HepG2 (cell line): ENCODE measurements at regions not wholly inside any gene's neighbourhood (a gene's known extent, or its start where the extent isn't known, plus 50 kb on each side); places are given as distances from the start of the nearest gene placed in this dataset.
A peak's percentile ranks its signal among the peaks of the same experiment; 100 is the strongest.

ENCODE experiments used
- ARNTL ChIP-seq: sonication (generic); formaldehyde crosslinking; IDR thresholded peaks from 2 replicates; pipeline ENCODE4 v1.4.0; 2020; ENCODE audit warnings: mild to moderate bottlenecking, missing genetic modification reagents
- CEBPB ChIP-seq: IDR thresholded peaks from 2 replicates; pipeline ENCODE4 v1.6.1; 2011; ENCODE audit warnings: low read depth, low read length, improper control_type of control experiment, borderline replicate concordance
- EZH2 ChIP-seq: conservative IDR thresholded peaks from 2 replicates; pipeline ENCODE4 v1.6.1; 2012; ENCODE audit warnings: mild to moderate bottlenecking, low read depth, low read length, moderate library complexity
- FOSL2 ChIP-seq: sonication (generic); formaldehyde crosslinking; IDR thresholded peaks from 2 replicates; pipeline ENCODE4 v1.4.0; 2020; ENCODE audit warnings: missing genetic modification reagents
- HMG20A ChIP-seq: IDR thresholded peaks from 2 replicates; pipeline ENCODE4 v1.6.1; 2016; ENCODE audit warnings: borderline replicate concordance
- HNRNPLL ChIP-seq: fragments of 200-400 bp; formaldehyde crosslinking; IDR thresholded peaks from 2 replicates; pipeline ENCODE4 v1.6.1; 2017; ENCODE audit warnings: mild to moderate bottlenecking, low read depth, low read length; ENCODE audit not compliant: poor library complexity, severe bottlenecking
- HOXA7 ChIP-seq: sonication (generic); formaldehyde crosslinking; IDR thresholded peaks from 2 replicates; pipeline ENCODE4 v1.8.1; 2022; ENCODE audit warnings: mild to moderate bottlenecking, missing genetic modification reagents, moderate library complexity
- HOXD1 ChIP-seq: sonication (generic); formaldehyde crosslinking; IDR thresholded peaks from 2 replicates; pipeline ENCODE4 v1.5.0; 2020; ENCODE audit warnings: missing genetic modification reagents
- JARID2 ChIP-seq: sonication (generic); formaldehyde crosslinking; IDR thresholded peaks from 2 replicates; pipeline ENCODE4 v1.8.1; 2023; ENCODE audit warnings: missing genetic modification reagents, inconsistent platforms; ENCODE audit not compliant: insufficient replicate concordance
- JDP2 ChIP-seq: sonication (generic); formaldehyde crosslinking; IDR thresholded peaks from 2 replicates; pipeline ENCODE4 v1.8.1; 2022; ENCODE audit warnings: missing genetic modification reagents, borderline replicate concordance
- KLF9 ChIP-seq: IDR thresholded peaks from 2 replicates; pipeline ENCODE4 v1.6.1; 2016; ENCODE audit warnings: low read depth
- MED13 ChIP-seq: sonication (generic); formaldehyde crosslinking; IDR thresholded peaks from 2 replicates; pipeline ENCODE4 v1.5.0; 2020; ENCODE audit warnings: missing genetic modification reagents
- NFE2L1 ChIP-seq: sonication (generic); formaldehyde crosslinking; IDR thresholded peaks from 2 replicates; pipeline ENCODE4 v1.4.0; 2020; ENCODE audit warnings: missing genetic modification reagents, mild to moderate bottlenecking, borderline replicate concordance
- NFKB2 ChIP-seq: sonication (generic); formaldehyde crosslinking; IDR thresholded peaks from 2 replicates; pipeline ENCODE4 v1.4.0; 2020; ENCODE audit warnings: missing genetic modification reagents, borderline replicate concordance
- NR2F2 ChIP-seq: IDR thresholded peaks from 2 replicates; pipeline ENCODE4 v1.6.1; 2012; ENCODE audit warnings: low read depth, inconsistent platforms, borderline replicate concordance
- PRDM4 ChIP-seq: sonication (generic); formaldehyde crosslinking; IDR thresholded peaks from 2 replicates; pipeline ENCODE4 v1.9.0; 2021; ENCODE audit warnings: missing genetic modification reagents, borderline replicate concordance
- RBM22 ChIP-seq: fragments of 200-400 bp; formaldehyde crosslinking; optimal IDR thresholded peaks from 2 replicates; pipeline ENCODE3; 2017; ENCODE audit warnings: mild to moderate bottlenecking, low read length, moderate library complexity
- RORA ChIP-seq: sonication (generic); formaldehyde crosslinking; IDR thresholded peaks from 2 replicates; pipeline ENCODE4 v1.5.0; 2020; ENCODE audit warnings: mild to moderate bottlenecking, missing genetic modification reagents, moderate library complexity
- SALL1 ChIP-seq: sonication (generic); formaldehyde crosslinking; IDR thresholded peaks from 2 replicates; pipeline ENCODE4 v1.8.0; 2022; ENCODE audit warnings: mild to moderate bottlenecking, missing genetic modification reagents
- SIN3A ChIP-seq: IDR thresholded peaks from 2 replicates; pipeline ENCODE4 v1.6.1; 2011; ENCODE audit warnings: low read depth, mild to moderate bottlenecking, control low read depth, low read length, borderline replicate concordance
- SMARCC2 ChIP-seq: fragments of 450-650 bp; IDR thresholded peaks from 2 replicates; pipeline ENCODE4 v1.6.1; 2017; ENCODE audit warnings: antibody characterized with exemption, mild to moderate bottlenecking
- TBL1XR1 ChIP-seq: fragments of 150-350 bp; IDR thresholded peaks from 2 replicates; pipeline ENCODE4 v1.6.1; 2014; ENCODE audit warnings: borderline replicate concordance, low read length; ENCODE audit not compliant: partially characterized antibody
- YEATS4 ChIP-seq: sonication (generic); formaldehyde crosslinking; IDR thresholded peaks from 2 replicates; pipeline ENCODE4 v1.4.0; 2020; ENCODE audit warnings: missing genetic modification reagents, borderline replicate concordance
- ZFP91 ChIP-seq: sonication (generic); formaldehyde crosslinking; IDR thresholded peaks from 2 replicates; pipeline ENCODE4 v1.9.0; 2022; ENCODE audit warnings: missing genetic modification reagents, mild to moderate bottlenecking, borderline replicate concordance
- ZNF430 ChIP-seq: sonication (generic); formaldehyde crosslinking; IDR thresholded peaks from 2 replicates; pipeline ENCODE4 v1.9.0; 2021; ENCODE audit warnings: mild to moderate bottlenecking, missing genetic modification reagents
- ZNF460 ChIP-seq: sonication (generic); formaldehyde crosslinking; IDR thresholded peaks from 2 replicates; pipeline ENCODE4 v1.5.1; 2020; ENCODE audit warnings: missing genetic modification reagents, mild to moderate bottlenecking, borderline replicate concordance
- ZNF589 ChIP-seq: sonication (generic); formaldehyde crosslinking; conservative IDR thresholded peaks from 2 replicates; pipeline ENCODE4 v1.8.0; 2022; ENCODE audit warnings: mild to moderate bottlenecking, moderate library complexity, missing genetic modification reagents
- ZSCAN25 ChIP-seq: sonication (generic); formaldehyde crosslinking; IDR thresholded peaks from 2 replicates; pipeline ENCODE4 v1.8.0; 2022; ENCODE audit warnings: mild to moderate bottlenecking, missing genetic modification reagents

DNA sequence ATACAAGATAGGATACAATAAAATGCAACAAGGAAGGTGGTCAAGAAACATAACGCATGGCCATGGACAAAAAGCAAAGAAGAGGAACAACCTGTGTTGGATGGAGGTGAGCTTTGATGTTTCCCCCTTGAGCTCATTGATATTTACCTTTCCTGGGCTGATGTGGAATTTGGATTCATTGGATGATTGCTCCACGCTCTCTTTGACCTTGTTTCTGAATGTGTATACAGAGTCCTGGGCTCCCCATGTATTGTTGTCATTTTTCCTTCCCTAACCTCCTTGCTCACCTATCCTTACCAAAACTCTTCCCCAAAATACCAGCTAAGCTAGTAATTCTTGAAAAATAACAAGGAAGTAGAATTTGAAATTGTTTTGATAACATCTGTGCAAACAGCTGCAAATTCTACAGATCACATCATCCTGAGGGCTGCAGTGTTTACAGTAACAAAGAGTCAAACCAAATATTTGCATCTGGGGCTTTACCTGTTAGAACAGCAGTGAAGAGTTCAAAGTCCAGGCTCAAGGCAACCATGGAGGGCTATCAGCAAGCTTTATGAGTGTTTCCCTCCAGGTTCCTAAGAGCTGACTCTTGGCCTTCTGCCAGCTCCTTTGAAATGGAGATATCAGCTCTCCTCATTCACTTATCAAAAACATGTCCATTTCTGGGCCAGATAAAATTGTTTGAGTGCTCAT lies 214.3 kb upstream of the MARCKS start (continued):
- TF ChIP-seq JDP2 (CRISPR knock-in tag): peak; percentile 61; the same call in 1 of the 2 replicates
- TF ChIP-seq NR2F2: peak; percentile 90
- no peak for TF ChIP-seq EZH2
- TF ChIP-seq SALL1 (CRISPR knock-in tag): peak; percentile 90
- no peak for TF ChIP-seq HOXA7 (CRISPR knock-in tag)
- no peak for TF ChIP-seq SIN3A
- TF ChIP-seq ZNF460 (CRISPR knock-in tag): peak; percentile 24; the same call in 1 of the 2 replicates
- TF ChIP-seq MED13: peak; percentile 85; the same call in 1 of the 2 replicates
- no peak for TF ChIP-seq RBM22
- peak; percentile 71 for TF ChIP-seq ZNF430 (CRISPR knock-in tag)
- TF ChIP-seq SMARCC2: peak; percentile 72; the same call in 1 of the 2 replicates
- peak; percentile 44; the same call in 1 of the 2 replicates for TF ChIP-seq ZFP91
- TF ChIP-seq RORA (CRISPR knock-in tag): peak; percentile 94; the same call in 1 of the 2 replicates
- TF ChIP-seq NFKB2 (CRISPR knock-in tag): no peak
- TF ChIP-seq TBL1XR1: peak; percentile 92
- 0 out of 2 replicates have a peak, but pooled peaks have one; percentile 15 for TF ChIP-seq ZSCAN25 (CRISPR knock-in tag)
- peak; percentile 96 for TF ChIP-seq HOXD1 (CRISPR knock-in tag)
- TF ChIP-seq JARID2 (CRISPR knock-in tag): no peak
- TF ChIP-seq FOSL2: peak; percentile 85
- TF ChIP-seq ARNTL: peak; percentile 82
- 0 out of 2 replicates have a peak, but pooled peaks have one; percentile 22 for TF ChIP-seq PRDM4 (CRISPR knock-in tag)
- TF ChIP-seq CEBPB: peak; percentile 91
- no peak for TF ChIP-seq KLF9
- TF ChIP-seq HMG20A (CRISPR knock-in tag): peak; percentile 95
- 0 out of 2 replicates have a peak, but pooled peaks have one; percentile 20 for TF ChIP-seq YEATS4
- TF ChIP-seq NFE2L1: no peak
- peak; percentile 54; the same call in 1 of the 2 replicates for TF ChIP-seq ZNF589 (CRISPR knock-in tag)
- TF ChIP-seq HNRNPLL: no peak
